HG02623 (cell line): ENCODE measurements at regions not wholly inside any gene's neighbourhood (a gene's known extent, or its start where the extent isn't known, plus 50 kb on each side); places are given as distances from the start of the nearest gene placed in this dataset.

ENCODE experiments used
- ATAC-seq: cut with Tn5 transposase; IDR thresholded peaks from one replicate; pipeline ENCODE4 v1.9.1; 2021; ENCODE audit warnings: moderate library complexity; ENCODE audit not compliant: unreplicated experiment

DNA sequence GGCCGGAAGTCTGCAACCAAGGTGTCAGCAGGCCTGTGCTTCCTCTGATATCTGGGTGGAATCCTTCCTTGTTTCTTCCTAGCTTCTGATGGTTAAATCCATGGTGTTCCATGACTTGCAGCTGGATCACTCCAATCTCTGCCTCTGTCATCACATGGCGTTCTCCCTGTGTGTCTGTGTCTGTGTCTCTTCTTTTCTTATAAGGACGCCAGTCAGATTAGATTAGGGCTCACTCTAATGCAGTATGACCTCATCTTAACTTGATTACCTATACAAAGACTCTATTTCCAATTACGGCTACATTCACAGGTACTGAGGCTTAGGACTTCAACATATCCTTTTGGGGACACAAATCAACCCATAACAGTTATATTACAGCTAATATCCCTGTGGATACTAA, 70.3 kb upstream of the FAM3C start:
- ATAC-seq, result no peak

DNA sequence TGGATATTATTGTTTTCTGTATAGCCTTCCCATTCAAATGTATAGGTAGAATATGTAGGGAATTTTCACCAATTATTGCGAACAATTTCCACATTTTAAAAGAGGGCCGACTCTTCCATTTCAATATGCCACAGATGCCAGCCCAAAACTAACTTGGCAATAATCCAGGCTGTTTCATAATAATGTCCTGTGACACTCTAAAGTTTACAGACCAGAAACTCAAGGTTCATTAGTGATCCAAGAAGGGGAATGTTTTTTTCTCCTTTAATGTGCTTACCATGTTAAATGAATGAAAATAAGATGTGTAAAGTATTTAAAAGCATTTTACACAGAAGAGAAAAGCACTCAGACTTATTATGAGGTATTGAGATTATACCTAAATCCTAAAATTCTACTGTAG, 63.0 kb upstream of the FAM3C start:
- ATAC-seq, result no peak

DNA sequence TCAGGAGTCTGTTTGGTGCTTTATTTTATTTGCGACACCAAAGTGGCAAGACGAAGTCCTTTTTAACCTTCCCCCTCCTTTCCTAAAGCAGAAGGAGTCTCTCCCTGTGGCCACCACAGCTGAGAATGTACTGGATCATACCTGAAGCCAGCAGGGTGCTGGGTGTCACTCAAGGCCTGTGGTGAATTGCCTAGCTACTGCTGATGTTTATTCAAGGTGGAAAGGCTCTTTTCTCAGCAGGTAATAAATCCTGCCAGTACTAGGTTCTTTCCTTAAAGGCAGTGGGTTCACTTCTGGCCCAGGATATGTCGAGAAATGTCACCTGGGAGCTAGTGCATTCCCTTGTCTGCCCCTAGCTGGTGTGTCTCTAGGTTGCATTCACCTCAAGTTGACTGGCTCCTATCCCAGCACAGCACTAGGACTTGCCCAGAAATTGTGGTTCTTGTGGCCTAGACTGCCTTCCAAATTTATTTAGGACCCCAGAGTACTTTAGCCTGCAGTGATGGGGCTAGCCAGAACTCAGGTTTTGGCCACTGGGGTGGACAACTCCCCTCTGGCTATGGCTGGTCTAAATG, 60.8 kb upstream of the FAM3C start:
- ATAC-seq, result no peak

DNA sequence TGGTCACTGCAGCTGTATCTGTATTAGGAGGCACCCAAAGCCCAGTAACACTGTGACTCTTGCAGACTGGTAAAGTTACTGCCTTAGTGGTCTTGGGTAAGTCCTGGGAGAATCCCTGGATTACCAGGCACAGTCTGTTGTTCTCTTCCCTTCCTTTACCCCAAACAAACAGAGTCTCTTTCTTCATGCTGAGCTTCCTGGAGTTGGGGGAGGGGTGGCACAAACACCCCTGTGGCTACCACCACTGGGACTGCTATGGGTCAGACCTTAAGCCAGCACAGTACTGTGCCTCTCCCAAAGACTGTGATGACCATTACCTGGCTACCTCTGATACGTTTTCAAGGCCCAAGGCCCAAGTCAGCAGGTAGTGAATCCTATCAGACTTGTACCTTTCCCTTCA, 59.9 kb upstream of the FAM3C start:
- no peak for ATAC-seq

DNA sequence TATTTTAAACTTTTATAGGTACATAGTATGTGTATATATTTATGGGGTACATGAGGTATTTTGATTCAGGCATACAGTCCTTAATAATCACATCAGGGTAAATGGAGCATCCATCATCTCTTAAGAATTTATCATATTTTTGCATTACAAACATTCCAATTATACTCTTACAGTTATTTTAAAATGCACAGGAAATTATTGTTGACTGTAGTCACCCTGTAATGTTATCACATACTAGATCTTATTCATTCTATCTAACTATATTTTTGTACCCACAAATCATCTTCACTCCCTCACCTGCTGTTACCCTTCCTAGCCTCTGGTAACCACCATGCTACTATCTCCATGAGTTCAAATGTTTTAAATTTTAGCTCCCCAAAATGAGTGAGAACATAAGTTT, 56.3 kb upstream of the FAM3C start:
- ATAC-seq, result no peak

DNA sequence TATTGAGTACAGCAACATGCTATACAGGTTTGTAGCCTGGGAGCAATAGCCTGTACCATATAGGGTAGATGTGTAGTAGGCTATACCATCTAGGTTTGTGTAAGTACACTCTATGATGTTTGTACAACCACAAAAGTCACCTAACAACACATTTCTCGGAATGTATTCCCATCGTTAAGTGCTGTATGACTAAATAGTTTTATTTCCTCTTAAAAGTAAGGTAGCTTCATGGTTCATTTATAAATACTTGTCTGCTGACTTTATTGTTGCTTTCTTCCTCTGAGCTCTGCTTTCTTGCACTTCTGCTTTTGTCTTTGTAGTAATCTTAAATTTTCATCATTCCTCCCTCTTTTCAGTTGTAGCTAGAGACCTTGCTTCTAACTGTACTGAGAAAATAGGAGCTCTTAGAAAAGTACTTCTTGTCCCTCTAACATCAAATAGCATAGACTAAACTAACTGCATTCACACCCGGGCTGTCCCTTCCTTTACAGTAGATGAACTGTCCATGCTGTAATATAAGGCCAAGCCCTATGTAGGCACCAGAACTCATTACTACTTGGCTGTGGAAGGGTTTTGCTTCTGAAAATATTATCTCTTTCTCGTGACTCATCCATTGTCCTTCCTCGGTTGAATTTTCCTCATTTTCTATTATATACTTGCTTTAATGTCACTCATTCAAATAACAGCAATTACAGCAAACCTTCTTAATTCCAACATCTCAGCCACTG, 55.4 kb upstream of the FAM3C start:
- ATAC-seq, result no peak

DNA sequence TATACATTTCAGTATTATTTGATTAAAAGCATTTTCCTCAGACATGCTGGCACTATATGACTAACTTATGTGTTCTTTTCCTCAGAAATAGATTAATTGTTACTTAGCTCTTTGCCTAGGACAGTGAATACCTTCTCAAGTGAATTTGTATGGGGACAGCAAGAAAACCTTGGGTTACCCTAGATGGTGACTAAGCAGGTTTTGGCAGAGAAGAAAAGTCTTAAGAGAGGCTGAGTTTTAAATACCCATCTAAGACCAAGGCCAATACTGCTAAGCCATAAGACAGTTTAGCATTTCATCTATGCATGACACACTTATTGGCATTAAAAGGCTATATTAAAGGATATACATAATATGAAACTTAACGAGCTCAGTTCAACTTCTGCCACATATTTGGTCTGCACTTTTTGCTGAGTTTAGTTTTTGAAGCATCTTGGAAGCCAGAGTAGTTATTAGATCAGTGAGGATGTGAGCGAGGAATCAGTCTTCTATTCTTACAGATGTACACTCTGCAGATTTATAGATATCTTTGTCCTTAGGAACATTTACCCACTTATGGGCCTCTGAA, 54.6 kb upstream of the FAM3C start:
- no peak for ATAC-seq

DNA sequence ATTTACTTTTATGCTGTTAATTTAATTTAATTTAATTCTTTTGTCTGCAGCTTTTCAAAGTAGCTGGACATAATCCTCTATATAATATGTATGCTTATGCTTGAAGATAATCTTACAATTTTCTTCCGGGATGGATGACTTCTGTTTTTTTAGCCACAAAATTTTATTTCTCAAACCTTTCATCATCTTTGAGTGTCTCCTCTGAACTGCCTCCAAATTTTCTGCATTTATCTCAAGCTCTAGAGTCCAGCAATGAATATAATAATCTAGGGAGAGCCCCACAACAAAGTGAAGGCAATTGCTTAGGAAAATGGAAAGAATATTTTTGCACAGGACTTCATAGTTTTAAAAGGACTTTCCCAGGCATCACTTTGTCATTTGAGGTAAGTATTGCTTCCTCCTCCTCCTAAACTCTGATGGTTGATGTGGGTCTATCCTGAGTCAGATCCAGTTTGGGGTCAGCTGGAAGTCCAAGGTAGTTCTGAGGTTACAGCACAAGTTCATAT, 53.7 kb upstream of the FAM3C start:
- ATAC-seq, result no peak

DNA sequence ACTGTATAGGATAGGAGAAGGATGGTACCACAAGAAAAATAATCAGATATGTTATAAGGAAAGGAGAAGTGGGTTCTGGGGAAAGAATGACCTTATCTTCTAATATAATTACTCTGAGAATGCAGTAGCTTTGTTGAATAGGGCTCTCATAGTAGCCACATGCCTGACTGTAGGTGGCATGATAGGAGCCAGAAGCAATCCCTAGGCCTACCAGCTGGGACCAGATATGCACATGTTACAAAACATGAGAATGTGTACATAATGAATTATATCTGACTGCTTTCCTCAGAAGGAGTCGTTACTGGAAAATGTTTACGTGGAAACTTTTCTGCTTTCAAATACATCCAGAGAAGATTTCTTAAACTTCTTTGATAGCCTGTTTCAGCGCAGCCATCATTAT, 53.2 kb upstream of the FAM3C start:
- ATAC-seq, result no peak

DNA sequence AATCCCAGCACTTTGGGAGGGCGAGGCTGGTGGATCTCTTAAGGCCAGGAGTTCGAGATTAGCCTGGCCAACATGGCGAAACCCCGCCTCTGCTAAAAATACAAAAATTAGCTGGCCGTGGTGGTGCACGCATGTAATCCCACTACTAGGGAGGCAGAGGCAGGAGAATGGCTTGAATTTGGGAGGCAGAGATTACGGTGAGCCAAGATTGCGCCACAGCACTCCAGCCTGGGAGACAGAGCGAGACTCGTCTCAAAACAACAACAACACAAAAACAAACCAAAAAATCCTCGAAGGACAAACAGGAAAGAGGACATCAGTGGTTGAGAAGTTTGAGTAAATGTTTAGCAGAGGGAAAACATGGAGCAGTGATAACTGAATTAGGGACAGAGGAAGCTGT, 52.3 kb upstream of the FAM3C start:
- ATAC-seq, result no peak

DNA sequence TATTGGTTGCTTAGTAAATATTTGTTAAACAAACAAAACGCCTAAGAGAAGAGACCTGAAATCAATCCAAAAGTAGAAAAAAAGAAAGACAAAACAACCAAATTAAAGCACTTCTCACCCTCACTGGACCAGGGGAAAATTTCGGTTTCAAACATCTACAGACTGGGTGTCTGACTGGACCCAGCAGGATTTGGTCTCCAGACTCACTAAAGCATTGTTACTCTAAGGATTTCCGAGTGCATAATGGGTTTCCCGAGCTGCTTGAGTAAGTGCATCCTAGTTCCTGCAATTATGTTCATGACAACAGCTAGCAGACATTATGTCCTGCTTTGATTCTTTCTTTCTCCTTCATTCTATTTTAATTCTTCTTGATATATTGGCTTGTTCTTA, 51.8 kb upstream of the FAM3C start:
- ATAC-seq, result no peak

DNA sequence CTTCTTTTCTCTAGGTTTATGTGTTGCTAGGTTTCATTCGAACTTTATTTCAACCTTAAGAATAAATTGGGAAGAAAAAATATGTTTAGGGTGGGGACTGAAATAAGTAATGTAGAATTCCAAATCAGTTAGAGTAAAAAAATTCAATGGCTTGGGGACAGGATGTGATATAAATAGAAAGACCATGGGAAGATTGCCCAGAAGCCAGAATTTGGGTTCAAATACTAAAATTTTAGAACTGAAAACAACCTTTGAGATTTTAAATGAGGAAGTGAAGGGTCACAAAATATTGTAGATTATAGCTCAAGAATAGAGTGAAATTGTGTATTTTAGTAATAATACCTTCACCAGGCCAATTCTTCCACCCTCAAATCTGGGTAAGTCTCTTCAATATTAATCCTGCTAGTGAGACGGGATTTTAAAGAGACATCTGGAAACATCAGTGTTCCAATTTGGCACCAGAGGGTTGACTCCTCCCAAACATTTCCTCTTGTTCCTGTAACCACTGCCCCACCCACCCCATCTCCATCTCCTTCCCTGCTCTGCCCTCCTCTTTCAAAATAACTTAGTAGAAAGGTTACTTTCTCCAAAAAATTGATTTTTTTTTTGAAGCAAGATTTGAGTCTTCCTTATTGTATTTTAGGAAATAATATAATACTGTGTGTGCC, 51.3 kb upstream of the FAM3C start:
- no peak for ATAC-seq

DNA sequence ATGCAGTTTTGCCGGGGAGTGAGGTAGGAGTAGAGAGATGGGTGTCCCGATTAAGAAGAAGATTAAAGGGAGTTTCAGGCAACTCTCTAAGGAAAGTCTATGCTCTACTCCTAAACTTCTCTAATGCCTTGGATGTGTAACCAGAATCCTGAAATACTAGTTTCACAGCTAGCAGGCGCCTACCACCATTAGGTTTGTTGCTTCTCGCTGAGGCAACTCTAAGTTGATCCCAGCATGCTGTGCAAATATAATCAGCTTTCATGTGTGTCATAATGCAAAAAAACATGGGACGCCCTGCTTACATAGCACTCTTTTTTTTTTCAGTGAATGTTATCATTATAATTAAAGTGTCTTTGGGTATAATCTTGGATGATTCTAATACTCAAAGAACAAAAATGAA, 50.4 kb upstream of the FAM3C start:
- no peak for ATAC-seq
